GM12873 (cell line): ENCODE measurements at regions not wholly inside any gene's neighbourhood (a gene's known extent, or its start where the extent isn't known, plus 50 kb on each side); places are given as distances from the start of the nearest gene placed in this dataset.

Source experiments
- CTCF ChIP-seq: IDR thresholded peaks from 2 replicates; pipeline ENCODE4 v1.5.1; 2012; ENCODE audit warnings: low read depth, mild to moderate bottlenecking, moderate library complexity, low read length, control low read depth; ENCODE audit not compliant: insufficient read depth; ENCODE audit errors: missing control alignments

GRCh38 chr5:141789330-141789729 is 88.9 kb downstream of the PCDH1 start:
- TF ChIP-seq CTCF, result no peak

DNA sequence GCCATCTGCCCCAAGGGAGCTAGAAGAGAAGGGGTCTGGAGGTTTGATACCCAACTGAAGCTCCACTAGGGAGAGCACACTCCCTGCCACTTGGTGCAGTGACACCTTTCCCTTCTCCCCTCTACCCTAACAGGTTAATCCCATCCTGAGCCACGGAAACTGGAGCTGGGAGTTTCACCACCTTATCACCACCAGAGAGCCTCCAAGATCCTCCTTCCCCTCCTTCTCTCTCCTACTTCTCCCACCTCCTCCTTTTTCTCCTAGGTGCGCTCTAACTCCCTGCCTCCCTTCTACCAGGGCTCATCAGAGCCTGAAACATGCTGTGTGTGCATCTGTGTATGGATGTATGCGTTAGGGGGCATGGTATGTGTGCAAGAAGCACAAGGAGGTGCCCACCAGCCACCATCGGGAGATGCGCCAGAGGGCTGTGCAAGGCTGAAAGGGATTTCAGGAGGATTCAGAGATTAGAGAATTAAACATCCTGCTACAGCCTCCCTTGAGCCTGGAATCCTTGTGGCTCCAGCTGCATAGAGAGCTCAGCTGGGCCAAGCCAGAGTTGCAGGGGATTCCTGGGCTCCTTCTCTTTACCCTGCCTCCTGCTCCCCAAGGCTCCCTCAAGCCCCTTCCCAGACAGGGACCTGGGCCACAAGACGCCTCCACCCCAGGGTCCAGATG is 89.8 kb downstream of the PCDH1 start:
- no peak for TF ChIP-seq CTCF

DNA sequence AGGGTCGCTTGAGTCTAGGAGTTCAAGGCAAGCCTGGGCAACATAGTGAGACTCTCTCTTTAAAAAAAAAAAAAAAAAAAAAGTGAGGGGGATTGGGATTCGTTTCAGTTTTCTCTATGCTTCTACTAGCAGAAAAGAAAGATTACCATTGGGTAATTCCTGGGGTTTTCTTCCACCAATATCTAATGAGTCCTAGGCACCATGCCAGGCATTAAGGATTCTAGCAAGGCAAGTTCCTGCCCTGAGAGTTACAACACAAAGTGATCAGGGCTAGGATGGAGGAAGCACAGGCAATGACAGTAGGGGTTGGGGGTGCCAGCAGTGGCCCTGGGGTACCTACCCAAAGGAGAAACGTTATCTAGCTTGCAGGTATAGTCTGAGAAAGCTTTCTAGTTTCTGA is 90.8 kb downstream of the PCDH1 start:
- no peak for TF ChIP-seq CTCF

- no peak for TF ChIP-seq CTCF
These were observed 91.5 kb downstream of the PCDH1 start for GRCh38 chr5:141786700-141787099.

DNA sequence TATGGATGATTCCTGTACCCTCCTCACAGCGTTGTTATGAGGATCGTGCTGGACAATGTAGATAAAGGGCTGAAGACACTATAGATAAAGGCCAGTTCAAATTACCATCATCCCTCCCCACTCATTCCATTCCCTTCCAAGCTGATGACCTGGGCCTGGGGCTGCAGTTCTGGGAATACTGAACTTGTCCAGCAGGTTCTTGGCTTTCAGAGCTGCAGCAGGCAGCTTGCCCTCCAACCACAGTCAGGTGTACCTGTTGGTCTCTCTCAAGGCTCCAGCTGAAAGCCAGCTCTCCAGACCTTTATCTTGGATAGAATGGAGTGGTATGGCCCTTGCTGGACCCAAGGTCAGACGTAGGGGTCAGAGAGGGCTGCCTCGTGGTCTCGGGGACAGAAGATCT is 92.5 kb downstream of the PCDH1 start:
- TF ChIP-seq CTCF, result no peak

GRCh38 chr5:141785135-141785534 is 93.1 kb downstream of the PCDH1 start:
- no peak for TF ChIP-seq CTCF

DNA sequence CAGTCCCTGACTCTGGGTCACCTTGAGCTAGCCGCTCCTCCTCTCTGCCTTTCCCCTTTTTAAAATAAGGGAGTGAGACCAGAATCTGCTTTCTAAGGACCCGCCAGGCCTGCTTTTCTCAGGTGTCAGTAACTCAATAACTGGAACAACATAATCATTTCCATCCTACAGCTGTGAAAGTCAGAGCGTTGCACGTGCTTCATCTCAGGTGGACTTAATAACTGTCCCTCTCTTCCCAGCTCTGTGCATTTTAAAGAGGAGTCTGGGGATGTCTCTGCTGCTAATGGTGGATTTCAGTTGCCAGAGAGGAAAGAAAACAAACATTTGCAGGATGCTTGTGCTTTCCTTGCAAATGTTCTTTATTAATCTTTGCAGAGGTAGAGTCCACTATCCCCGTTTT is 93.7 kb downstream of the PCDH1 start:
- no peak for TF ChIP-seq CTCF
